ENCODE measurements at regions not wholly inside any gene's neighbourhood (a gene's known extent, or its start where the extent isn't known, plus 50 kb on each side); places are given as distances from the start of the nearest gene placed in this dataset.

DNA sequence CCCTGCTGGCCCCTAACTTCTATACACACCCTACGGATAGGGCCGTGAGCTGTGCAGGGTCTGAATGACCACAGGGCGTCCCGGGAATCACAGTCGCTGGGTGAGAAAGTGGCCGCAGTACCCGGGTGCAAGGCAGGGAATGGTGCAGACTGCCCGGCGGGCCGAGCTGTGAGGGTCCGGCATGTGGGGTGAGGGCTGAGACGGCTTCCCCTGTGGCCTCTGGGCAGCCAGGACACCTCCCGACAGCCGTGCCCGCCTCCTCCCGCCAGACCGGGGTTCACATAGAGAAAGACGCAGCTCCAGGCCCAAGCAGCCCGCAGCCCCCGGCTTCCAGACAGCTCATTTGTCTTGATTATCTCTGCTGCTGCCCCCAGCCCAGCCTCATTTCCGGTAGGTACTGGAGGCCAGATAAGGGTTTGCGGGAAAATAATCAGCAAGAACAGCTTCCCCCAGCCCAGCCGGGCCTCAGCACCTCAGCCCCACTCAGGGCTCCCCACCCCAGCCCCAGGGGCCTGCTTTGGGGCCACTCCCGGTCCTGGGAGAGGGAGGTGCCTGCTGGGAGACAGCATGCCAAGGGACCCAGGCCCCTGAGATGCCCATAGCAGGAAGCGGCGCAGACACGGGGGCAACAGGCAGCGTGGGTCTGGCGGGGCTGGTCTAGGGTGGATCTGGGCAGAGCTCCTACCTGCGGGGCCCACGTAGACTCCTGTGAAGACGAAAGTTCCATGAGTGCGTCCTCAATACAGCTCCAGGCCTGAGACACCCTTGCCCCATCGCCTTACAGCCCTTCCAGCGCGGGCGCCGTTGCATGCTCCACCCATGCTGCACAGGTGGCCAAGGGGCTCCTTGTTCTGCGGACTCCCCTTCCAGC, 123.1 kb downstream of the BRD1 start:
- TF ChIP-seq, protein P1, sequence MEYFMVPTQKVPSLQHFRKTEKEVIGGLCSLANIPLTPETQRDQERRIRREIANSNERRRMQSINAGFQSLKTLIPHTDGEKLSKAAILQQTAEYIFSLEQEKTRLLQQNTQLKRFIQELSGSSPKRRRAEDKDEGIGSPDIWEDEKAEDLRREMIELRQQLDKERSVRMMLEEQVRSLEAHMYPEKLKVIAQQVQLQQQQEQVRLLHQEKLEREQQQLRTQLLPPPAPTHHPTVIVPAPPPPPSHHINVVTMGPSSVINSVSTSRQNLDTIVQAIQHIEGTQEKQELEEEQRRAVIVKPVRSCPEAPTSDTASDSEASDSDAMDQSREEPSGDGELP (IDR thresholded peaks at IDR 0.05; ENCODE audit: borderline replicate concordance, low read depth) = no peak
- TF ChIP-seq, protein P2, sequence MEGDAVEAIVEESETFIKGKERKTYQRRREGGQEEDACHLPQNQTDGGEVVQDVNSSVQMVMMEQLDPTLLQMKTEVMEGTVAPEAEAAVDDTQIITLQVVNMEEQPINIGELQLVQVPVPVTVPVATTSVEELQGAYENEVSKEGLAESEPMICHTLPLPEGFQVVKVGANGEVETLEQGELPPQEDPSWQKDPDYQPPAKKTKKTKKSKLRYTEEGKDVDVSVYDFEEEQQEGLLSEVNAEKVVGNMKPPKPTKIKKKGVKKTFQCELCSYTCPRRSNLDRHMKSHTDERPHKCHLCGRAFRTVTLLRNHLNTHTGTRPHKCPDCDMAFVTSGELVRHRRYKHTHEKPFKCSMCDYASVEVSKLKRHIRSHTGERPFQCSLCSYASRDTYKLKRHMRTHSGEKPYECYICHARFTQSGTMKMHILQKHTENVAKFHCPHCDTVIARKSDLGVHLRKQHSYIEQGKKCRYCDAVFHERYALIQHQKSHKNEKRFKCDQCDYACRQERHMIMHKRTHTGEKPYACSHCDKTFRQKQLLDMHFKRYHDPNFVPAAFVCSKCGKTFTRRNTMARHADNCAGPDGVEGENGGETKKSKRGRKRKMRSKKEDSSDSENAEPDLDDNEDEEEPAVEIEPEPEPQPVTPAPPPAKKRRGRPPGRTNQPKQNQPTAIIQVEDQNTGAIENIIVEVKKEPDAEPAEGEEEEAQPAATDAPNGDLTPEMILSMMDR (CRISPR knock-in tag; IDR thresholded peaks at IDR 0.05) = no peak
- TF ChIP-seq GATAD2A (CRISPR knock-in tag; IDR thresholded peaks at IDR 0.05) = no peak
- no peak for TF ChIP-seq SMAD1 (CRISPR knock-in tag; IDR thresholded peaks at IDR 0.05; ENCODE audit: borderline replicate concordance, low read depth)
- no peak for TF ChIP-seq POLR2A (IDR thresholded peaks at IDR 0.05; ENCODE audit: insufficient read depth in 1 of 2, low read depth in 2 of 2, low read length in 2 of 2)
- TF ChIP-seq REXO4 (CRISPR knock-in tag; IDR thresholded peaks at IDR 0.05; ENCODE audit: borderline replicate concordance) = no peak
- TF ChIP-seq SP1 (IDR thresholded peaks at IDR 0.05) = no peak
- no peak for TF ChIP-seq SP1 (CRISPR knock-in tag; IDR thresholded peaks at IDR 0.05)
- TF ChIP-seq RBFOX2 (IDR thresholded peaks at IDR 0.05; ENCODE audit: low read depth, low read length) = no peak
- TF ChIP-seq SMARCE1 (IDR thresholded peaks at IDR 0.05; ENCODE audit: borderline replicate concordance) = no peak

Data from HepG2 (cell line).